OCI-LY7 (cell line): ENCODE measurements at regions not wholly inside any gene's neighbourhood (a gene's known extent, or its start where the extent isn't known, plus 50 kb on each side); places are given as distances from the start of the nearest gene placed in this dataset.

Experiments
- BruUV-seq: library from RNA; stranded (reverse); fragments of 400-500 nt; replicated peaks from 2 replicates; lab custom pipeline; 2021; lab: Mats Ljungman, UMichigan
- CTCF ChIA-PET: fragments of 300-600 bp; sonication (Branson Sonifier 250); formaldehyde crosslinking; loops from one replicate; lab custom pipeline; 2022; ENCODE audit warnings: antibody characterized with exemption; ENCODE audit not compliant: unreplicated experiment; lab: Charles Lee
- POLR2A ChIA-PET: fragments of 300-600 bp; sonication (Branson Sonifier 250); formaldehyde crosslinking; loops from one replicate; lab custom pipeline; 2022; ENCODE audit warnings: antibody characterized with exemption; lab: Charles Lee
- DNase-seq: peaks from one replicate; pipeline ENCODE4 v3.0.0-alpha.2; 2015; ENCODE audit warnings: low spot score
- H2AFZ ChIP-seq: fragments of 200-600 bp; sonication (generic), shearing (Covaris generic); 2 replicates; pipeline ENCODE4 v1.6.1; 2014; ENCODE audit warnings: mild to moderate bottlenecking, antibody characterized with exemption, low read length, moderate library complexity
- H3K27ac ChIP-seq: fragments of 200-600 bp; sonication (generic); 2 replicates; pipeline ENCODE4 v1.5.1; 2014; ENCODE audit warnings: mixed run types, low read depth, mild to moderate bottlenecking, moderate library complexity, low read length, inconsistent platforms; ENCODE audit not compliant: poor library complexity, severe bottlenecking
- H3K36me3 ChIP-seq: fragments of 200-600 bp; sonication (generic); 2 replicates; pipeline ENCODE4 v1.6.1; 2014; ENCODE audit warnings: mild to moderate bottlenecking, antibody characterized with exemption, low read length, moderate library complexity, mixed read lengths; ENCODE audit not compliant: insufficient read depth
- H3K4me1 ChIP-seq: fragments of 200-600 bp; sonication (generic); 2 replicates; pipeline ENCODE4 v1.5.1; 2014; ENCODE audit warnings: mild to moderate bottlenecking, low read length; ENCODE audit not compliant: insufficient read depth, poor library complexity, severe bottlenecking
- H3K4me2 ChIP-seq: fragments of 200-600 bp; sonication (generic); 2 replicates; pipeline ENCODE4 v1.6.1; 2014; ENCODE audit warnings: mild to moderate bottlenecking, low read length
- H3K4me3 ChIP-seq: fragments of 200-600 bp; sonication (generic); 2 replicates; pipeline ENCODE4 v1.5.1; 2014; ENCODE audit warnings: mild to moderate bottlenecking, low read depth, low read length; ENCODE audit not compliant: poor library complexity, severe bottlenecking
- H3K79me2 ChIP-seq: fragments of 200-600 bp; sonication (generic); 2 replicates; pipeline ENCODE4 v1.6.1; 2016; ENCODE audit warnings: low read depth, mild to moderate bottlenecking, low read length, moderate library complexity, mixed read lengths; ENCODE audit not compliant: insufficient read depth
- H3K9me2 ChIP-seq: fragments of 200-600 bp; sonication (generic); 2 replicates; pipeline ENCODE4 v1.6.1; 2016; ENCODE audit warnings: mild to moderate bottlenecking, low read length, mixed read lengths; ENCODE audit not compliant: insufficient read depth
- H3K9me3 ChIP-seq: fragments of 200-600 bp; sonication (generic); 2 replicates; pipeline ENCODE4 v1.6.1; 2014; ENCODE audit warnings: mild to moderate bottlenecking, mixed run types, low read length, mixed read lengths
- H4K20me1 ChIP-seq: fragments of 200-600 bp; sonication (generic); 2 replicates; pipeline ENCODE4 v1.6.1; 2014; ENCODE audit warnings: mild to moderate bottlenecking, antibody characterized with exemption, low read length, moderate library complexity, mixed read lengths; ENCODE audit not compliant: insufficient read depth
- EZH2phosphoT487 ChIP-seq: fragments of 200-600 bp; sonication (generic); IDR thresholded peaks from 2 replicates; pipeline ENCODE4 v1.6.1; 2018; ENCODE audit warnings: low read depth, borderline replicate concordance, mild to moderate bottlenecking, mixed run types, antibody characterized with exemption, low read length, moderate library complexity, mixed read lengths
- intact Hi-C: fragments of 100-400 bp; cut with micrococcal nuclease; formaldehyde crosslinking; loops from one replicate; pipeline ENCODE4 v1.10.0; 2022; ENCODE audit not compliant: unreplicated experiment
- TF ChIP-seq, protein P1 (sequence below): fragments of 200-600 bp; sonication (generic); conservative IDR thresholded peaks from 2 replicates; pipeline ENCODE4 v1.5.1; 2014; ENCODE audit warnings: mild to moderate bottlenecking, antibody characterized with exemption, low read length, moderate library complexity, mixed read lengths

DNA sequence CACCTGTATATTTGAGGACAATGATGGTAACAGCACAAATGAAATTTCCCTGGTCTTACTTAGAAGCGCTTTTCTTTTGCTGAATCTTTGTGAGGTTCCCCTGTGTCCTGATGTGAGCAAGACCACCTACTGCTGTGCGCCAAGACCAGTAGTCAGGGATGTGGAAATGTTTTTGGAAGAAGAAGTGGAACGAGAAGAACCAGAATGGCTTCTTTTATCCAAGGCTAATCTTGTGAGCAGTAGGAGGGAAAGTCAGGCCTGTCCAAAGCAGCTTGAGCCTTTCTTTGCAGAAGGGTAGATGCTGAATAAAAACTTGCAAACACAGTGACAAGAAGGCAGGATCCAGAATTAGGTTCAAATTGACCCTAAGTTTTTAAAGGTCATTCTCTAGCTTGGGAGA is 223.0 kb downstream of the FAT3 start:
- TF ChIP-seq, protein P1, sequence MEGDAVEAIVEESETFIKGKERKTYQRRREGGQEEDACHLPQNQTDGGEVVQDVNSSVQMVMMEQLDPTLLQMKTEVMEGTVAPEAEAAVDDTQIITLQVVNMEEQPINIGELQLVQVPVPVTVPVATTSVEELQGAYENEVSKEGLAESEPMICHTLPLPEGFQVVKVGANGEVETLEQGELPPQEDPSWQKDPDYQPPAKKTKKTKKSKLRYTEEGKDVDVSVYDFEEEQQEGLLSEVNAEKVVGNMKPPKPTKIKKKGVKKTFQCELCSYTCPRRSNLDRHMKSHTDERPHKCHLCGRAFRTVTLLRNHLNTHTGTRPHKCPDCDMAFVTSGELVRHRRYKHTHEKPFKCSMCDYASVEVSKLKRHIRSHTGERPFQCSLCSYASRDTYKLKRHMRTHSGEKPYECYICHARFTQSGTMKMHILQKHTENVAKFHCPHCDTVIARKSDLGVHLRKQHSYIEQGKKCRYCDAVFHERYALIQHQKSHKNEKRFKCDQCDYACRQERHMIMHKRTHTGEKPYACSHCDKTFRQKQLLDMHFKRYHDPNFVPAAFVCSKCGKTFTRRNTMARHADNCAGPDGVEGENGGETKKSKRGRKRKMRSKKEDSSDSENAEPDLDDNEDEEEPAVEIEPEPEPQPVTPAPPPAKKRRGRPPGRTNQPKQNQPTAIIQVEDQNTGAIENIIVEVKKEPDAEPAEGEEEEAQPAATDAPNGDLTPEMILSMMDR = no peak
- no peak for TF ChIP-seq EZH2phosphoT487
- Histone ChIP-seq H3K79me2 (no peaks in the 10 kb centered on the region), H3K4me3 (no peak overlapping the region), H3K27ac (no peak overlapping the region), H3K9me2 (no peaks in the 10 kb centered on the region), H4K20me1 (no peaks in the 10 kb centered on the region), H3K4me1 (no peaks in the 10 kb centered on the region), H3K9me3 (no peaks in the 10 kb centered on the region), H2AFZ (no peak overlapping the region), H3K4me2 (no peak overlapping the region), H3K36me3 (no peaks in the 10 kb centered on the region)
- ChIA-PET POLR2A (no interaction called here), CTCF (no interaction called here)
- no peak for DNase-seq
- intact Hi-C loops = no loop called here
- BruUV-seq = no TSS peak

DNA sequence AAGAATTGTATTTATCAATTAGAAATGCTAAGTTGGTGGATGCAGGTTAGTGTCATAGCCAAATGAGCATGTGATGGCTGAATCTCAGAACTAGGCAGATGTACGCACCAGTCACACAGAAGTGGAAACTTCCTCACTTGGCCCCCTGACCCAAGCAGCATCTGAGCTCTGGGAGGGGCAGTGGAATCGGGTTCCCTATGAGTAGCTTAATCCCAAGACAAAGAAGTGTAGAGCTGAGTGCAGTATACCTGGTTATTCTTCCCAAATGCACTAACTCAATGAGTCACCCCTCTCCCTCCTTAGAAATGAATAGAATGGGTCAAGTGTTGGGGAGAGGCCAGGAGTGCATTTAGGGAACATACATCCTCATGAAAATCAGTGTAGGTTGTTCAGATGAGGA is 224.6 kb downstream of the FAT3 start:
- TF ChIP-seq EZH2phosphoT487 = no peak
- TF ChIP-seq, protein P1 = no peak
- Histone ChIP-seq H3K4me1 (no peaks in the 10 kb centered on the region), H3K27ac (no peak overlapping the region), H3K79me2 (no peaks in the 10 kb centered on the region), H3K9me2 (no peaks in the 10 kb centered on the region), H2AFZ (no peak overlapping the region), H3K4me2 (no peak overlapping the region), H3K36me3 (no peaks in the 10 kb centered on the region), H3K4me3 (no peak overlapping the region), H3K9me3 (no peaks in the 10 kb centered on the region), H4K20me1 (no peaks in the 10 kb centered on the region)
- no TSS peak for BruUV-seq
- no peak for DNase-seq
- intact Hi-C loops = no loop called here
- CTCF ChIA-PET = no interaction called here
- POLR2A ChIA-PET = no interaction called here

DNA sequence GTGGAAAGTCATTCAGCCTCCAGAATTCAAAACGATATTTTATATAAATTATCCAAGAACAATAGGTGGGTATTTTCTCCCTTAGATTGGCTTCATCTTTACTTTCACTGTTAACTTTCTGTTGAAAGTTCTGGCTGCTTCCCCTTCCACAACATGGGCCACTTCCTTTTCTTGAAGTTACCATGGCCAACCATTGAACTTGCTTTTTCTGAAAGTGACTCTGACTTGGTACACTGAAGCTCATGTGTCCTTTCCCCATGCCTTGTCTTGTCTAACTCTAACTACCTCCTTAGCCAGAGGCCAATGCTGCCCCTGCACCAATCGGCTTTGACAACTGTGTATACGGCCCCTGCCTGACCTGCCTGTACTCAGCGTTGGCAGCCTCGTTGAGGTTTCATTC is 225.2 kb downstream of the FAT3 start:
- no peaks in the 10 kb centered on the region for H3K9me3 ChIP-seq
- intact Hi-C loops = no loop called here
- no peak overlapping the region for H3K27ac ChIP-seq
- no peaks in the 10 kb centered on the region for H3K9me2 ChIP-seq
- H3K36me3 ChIP-seq = no peaks in the 10 kb centered on the region
- H4K20me1 ChIP-seq = no peaks in the 10 kb centered on the region
- ChIA-PET POLR2A (no interaction called here), CTCF (no interaction called here)
- H3K4me1 ChIP-seq = no peaks in the 10 kb centered on the region
- no peak for DNase-seq
- H3K4me2 ChIP-seq = no peak overlapping the region
- no peak overlapping the region for H3K4me3 ChIP-seq
- BruUV-seq = no TSS peak
- TF ChIP-seq, protein P1 = no peak
- no peak for TF ChIP-seq EZH2phosphoT487
- H2AFZ ChIP-seq = no peak overlapping the region
- H3K79me2 ChIP-seq = no peaks in the 10 kb centered on the region
